ENCODE measurements at regions not wholly inside any gene's neighbourhood (a gene's known extent, or its start where the extent isn't known, plus 50 kb on each side); places are given as distances from the start of the nearest gene placed in this dataset.

DNA sequence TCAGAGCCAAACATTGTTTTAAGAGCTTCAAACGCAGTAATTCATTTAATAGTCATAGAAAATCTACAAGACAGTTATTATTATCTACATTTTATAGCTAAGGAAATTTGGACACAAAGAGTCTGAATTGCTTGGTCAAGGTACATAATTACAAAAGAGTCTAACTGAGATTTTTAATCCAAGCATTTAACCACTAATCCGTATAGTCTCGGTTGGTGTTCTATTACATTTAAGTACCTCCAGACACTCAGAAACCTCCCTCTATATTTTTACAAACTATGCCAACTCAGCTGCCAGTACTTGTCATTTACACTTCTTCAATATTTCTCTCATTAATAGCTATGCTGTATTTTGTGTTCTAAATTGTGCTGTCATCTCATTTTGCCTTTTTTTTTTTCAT is 240.2 kb upstream of the PLSCR5 start:
- TF ChIP-seq, protein P1, sequence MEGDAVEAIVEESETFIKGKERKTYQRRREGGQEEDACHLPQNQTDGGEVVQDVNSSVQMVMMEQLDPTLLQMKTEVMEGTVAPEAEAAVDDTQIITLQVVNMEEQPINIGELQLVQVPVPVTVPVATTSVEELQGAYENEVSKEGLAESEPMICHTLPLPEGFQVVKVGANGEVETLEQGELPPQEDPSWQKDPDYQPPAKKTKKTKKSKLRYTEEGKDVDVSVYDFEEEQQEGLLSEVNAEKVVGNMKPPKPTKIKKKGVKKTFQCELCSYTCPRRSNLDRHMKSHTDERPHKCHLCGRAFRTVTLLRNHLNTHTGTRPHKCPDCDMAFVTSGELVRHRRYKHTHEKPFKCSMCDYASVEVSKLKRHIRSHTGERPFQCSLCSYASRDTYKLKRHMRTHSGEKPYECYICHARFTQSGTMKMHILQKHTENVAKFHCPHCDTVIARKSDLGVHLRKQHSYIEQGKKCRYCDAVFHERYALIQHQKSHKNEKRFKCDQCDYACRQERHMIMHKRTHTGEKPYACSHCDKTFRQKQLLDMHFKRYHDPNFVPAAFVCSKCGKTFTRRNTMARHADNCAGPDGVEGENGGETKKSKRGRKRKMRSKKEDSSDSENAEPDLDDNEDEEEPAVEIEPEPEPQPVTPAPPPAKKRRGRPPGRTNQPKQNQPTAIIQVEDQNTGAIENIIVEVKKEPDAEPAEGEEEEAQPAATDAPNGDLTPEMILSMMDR (IDR thresholded peaks at IDR 0.05; ENCODE audit: low read depth, low read length): no peak
- Histone ChIP-seq H3K4me3 (no peak overlapping the region), H3K27me3 (no peaks in the 10 kb centered on the region), H3K4me1 (ENCODE audit: low read depth) (no peaks in the 10 kb centered on the region), H3K9me3 (ENCODE audit: low read depth) (no peaks in the 10 kb centered on the region), H3K27ac (no peak overlapping the region), H3K36me3 (no peaks in the 10 kb centered on the region)
- DNase-seq (ENCODE audit: low read depth in 1 of 2, low spot score in 1 of 2): no peak

DNA sequence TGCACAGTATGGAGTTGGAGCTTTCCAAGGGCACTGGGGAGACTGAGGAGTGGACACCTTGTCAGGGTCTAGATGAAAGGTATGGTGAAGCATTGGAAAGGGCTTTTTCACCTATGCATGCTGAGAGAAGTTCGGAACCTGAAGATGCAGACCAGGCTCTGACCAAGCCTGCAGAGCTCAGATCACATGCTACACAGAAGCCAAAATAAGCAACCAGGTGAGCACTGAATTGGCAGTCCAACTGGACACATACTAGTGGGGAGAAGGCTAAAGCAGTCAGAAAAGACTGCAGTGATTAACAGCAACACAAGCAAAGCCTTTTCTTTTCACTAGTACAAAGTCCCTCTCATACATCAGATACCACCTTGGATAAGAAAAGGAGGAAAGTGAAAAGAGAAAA is 238.3 kb upstream of the PLSCR5 start:
- Histone ChIP-seq H3K9me3 (ENCODE audit: low read depth) (no peaks in the 10 kb centered on the region), H3K4me1 (ENCODE audit: low read depth) (no peaks in the 10 kb centered on the region), H3K4me3 (no peak overlapping the region), H3K27me3 (no peaks in the 10 kb centered on the region), H3K36me3 (no peaks in the 10 kb centered on the region), H3K27ac (no peak overlapping the region)
- no peak for DNase-seq (ENCODE audit: low read depth in 1 of 2, low spot score in 1 of 2)
- TF ChIP-seq, protein P1 (IDR thresholded peaks at IDR 0.05; ENCODE audit: low read depth, low read length): no peak

DNA sequence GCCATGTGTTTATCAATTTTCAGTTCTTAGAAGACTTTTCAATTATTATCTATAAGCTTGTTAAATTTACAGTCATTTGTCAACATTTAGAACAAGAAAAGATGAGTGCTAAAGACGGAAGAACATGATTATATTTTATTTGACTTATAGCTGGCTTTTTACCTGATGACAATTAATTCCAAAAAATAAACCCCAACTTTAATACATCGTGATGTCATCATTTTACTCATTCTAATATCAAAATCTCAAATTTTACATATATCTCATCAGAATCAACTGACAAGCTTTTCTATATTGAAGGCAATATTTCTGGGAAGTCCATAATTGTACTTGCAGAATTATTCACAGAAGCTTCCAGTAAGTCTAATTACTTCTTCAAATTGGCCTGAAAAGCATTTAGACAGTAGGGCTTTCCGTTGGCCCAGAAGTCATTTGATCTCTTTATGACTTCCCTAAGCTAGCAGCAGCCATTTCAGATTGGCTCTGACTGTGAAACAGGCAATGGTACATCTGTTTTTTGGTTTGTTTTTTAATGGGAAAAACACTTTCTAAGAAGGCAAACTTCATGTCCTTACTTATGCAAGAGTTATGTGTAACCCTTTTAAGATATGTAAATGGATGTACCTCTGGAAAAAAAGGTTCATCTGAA is 234.7 kb upstream of the PLSCR5 start:
- DNase-seq (ENCODE audit: low read depth in 1 of 2, low spot score in 1 of 2): no peak
- Histone ChIP-seq H3K4me3 (no peak overlapping the region), H3K4me1 (ENCODE audit: low read depth) (no peaks in the 10 kb centered on the region), H3K36me3 (no peaks in the 10 kb centered on the region), H3K27me3 (no peaks in the 10 kb centered on the region), H3K27ac (no peak overlapping the region), H3K9me3 (ENCODE audit: low read depth) (no peaks in the 10 kb centered on the region)
- TF ChIP-seq, protein P1 (IDR thresholded peaks at IDR 0.05; ENCODE audit: low read depth, low read length): no peak

DNA sequence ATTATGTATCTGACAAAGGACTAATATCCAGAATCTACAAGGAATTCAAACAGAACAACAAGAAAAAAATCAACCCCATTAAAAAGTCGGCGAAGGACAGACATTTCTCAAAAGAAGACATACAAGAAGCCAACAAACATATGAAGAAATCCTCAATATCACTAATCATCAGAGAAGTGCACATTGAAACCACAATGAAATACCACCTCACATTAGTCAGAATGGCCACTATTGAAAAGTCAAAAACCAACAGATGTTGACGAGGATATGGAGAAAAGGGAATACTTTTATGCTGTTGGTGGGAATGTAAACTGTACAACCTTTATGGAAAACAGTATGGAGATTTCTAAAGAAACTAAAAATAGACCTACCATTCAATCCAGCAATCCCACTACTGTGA is 233.1 kb upstream of the PLSCR5 start:
- TF ChIP-seq, protein P1 (IDR thresholded peaks at IDR 0.05; ENCODE audit: low read depth, low read length): no peak
- no peak overlapping the region for H3K4me3 ChIP-seq
- no peaks in the 10 kb centered on the region for H3K36me3 ChIP-seq
- H3K4me1 ChIP-seq (ENCODE audit: low read depth): no peaks in the 10 kb centered on the region
- H3K9me3 ChIP-seq (ENCODE audit: low read depth): no peaks in the 10 kb centered on the region
- no peak overlapping the region for H3K27ac ChIP-seq
- DNase-seq (ENCODE audit: low read depth in 1 of 2, low spot score in 1 of 2): no peak
- no peaks in the 10 kb centered on the region for H3K27me3 ChIP-seq

DNA sequence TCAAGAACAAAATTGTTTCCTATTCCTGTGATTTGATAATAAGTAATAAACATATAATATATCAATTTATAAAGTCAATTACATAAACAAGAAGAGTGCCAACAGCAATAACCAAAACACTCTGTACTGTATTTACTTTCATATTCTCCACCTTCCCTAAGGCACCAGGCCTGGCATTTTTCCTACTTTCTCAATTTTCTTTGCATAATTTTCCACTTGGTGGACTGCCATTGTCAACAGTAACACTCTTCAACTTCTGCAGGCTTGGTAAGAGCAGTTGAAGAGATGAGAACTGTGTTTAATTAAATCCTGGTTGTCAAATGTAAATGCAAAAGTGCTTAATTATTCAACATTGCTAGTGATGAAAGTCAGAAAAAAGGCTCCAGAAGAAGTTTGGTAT is 229.8 kb upstream of the PLSCR5 start:
- H3K4me3 ChIP-seq: no peak overlapping the region
- H3K9me3 ChIP-seq (ENCODE audit: low read depth): no peaks in the 10 kb centered on the region
- no peaks in the 10 kb centered on the region for H3K27me3 ChIP-seq
- H3K4me1 ChIP-seq (ENCODE audit: low read depth): no peaks in the 10 kb centered on the region
- H3K27ac ChIP-seq: no peak overlapping the region
- no peaks in the 10 kb centered on the region for H3K36me3 ChIP-seq
- TF ChIP-seq, protein P1 (IDR thresholded peaks at IDR 0.05; ENCODE audit: low read depth, low read length): no peak
- DNase-seq (ENCODE audit: low read depth in 1 of 2, low spot score in 1 of 2): no peak
